ENCODE measurements at regions not wholly inside any gene's neighbourhood (a gene's known extent, or its start where the extent isn't known, plus 50 kb on each side); places are given as distances from the start of the nearest gene placed in this dataset.
A peak's percentile ranks its signal among the peaks of the same experiment; 100 is the strongest.

- DNase-seq (ENCODE audit: low spot score) (no peak), ATAC-seq (peak; percentile 69)
Observed at GRCh38 chr11:109853156-109853776, 239.9 kb upstream of the ZC3H12C start.

GRCh38 chr11:109854731-109855130 is 238.5 kb upstream of the ZC3H12C start:
- ATAC-seq (no peak), DNase-seq (ENCODE audit: low spot score) (no peak)

GRCh38 chr11:109856928-109857327 is 236.3 kb upstream of the ZC3H12C start:
- DNase-seq (ENCODE audit: low spot score) (no peak), ATAC-seq (no peak)

- no peak for ATAC-seq
- no peak for DNase-seq (ENCODE audit: low spot score)
Observed at GRCh38 chr11:109857637-109858036, 235.6 kb upstream of the ZC3H12C start.

GRCh38 chr11:109858152-109858551 is 235.0 kb upstream of the ZC3H12C start:
- no peak for ATAC-seq
- no peak for DNase-seq (ENCODE audit: low spot score)

GRCh38 chr11:109859045-109859724 is 234.0 kb upstream of the ZC3H12C start:
- ATAC-seq, result no peak

GRCh38 chr11:109862835-109863234 is 230.4 kb upstream of the ZC3H12C start:
- DNase-seq (ENCODE audit: low spot score) (no peak), ATAC-seq (no peak)

More at GRCh38 chr11:109859045-109859724, 234.0 kb upstream of the ZC3H12C start:
- no peak for DNase-seq (ENCODE audit: low spot score)

- DNase-seq (ENCODE audit: low spot score) (no peak), ATAC-seq (no peak)
Observed at GRCh38 chr11:109864151-109864661, 229.0 kb upstream of the ZC3H12C start.

- ATAC-seq (no peak), DNase-seq (ENCODE audit: low spot score) (no peak)
Observed at GRCh38 chr11:109864834-109865547, 228.2 kb upstream of the ZC3H12C start.

- peak; percentile 58 for ATAC-seq
- DNase-seq (ENCODE audit: low spot score), result no peak
Observed at GRCh38 chr11:109865548-109866186, 227.5 kb upstream of the ZC3H12C start.

- ATAC-seq (no peak), DNase-seq (ENCODE audit: low spot score) (no peak)
Observed at GRCh38 chr11:109867784-109868183, 225.4 kb upstream of the ZC3H12C start.

- DNase-seq (ENCODE audit: low spot score) (no peak), ATAC-seq (no peak)
Observed at GRCh38 chr11:109869536-109869935, 223.7 kb upstream of the ZC3H12C start.

- no peak for DNase-seq (ENCODE audit: low spot score)
- no peak for ATAC-seq
Observed at GRCh38 chr11:109870297-109870696, 222.9 kb upstream of the ZC3H12C start.

- peak; percentile 99 for ATAC-seq
- DNase-seq (ENCODE audit: low spot score), result peak; percentile 68
Observed at GRCh38 chr11:109877043-109877442, 216.1 kb upstream of the ZC3H12C start.

GRCh38 chr11:109884501-109884900 is 208.7 kb upstream of the ZC3H12C start:
- ATAC-seq (no peak), DNase-seq (ENCODE audit: low spot score) (no peak)

GRCh38 chr11:109885006-109885405 is 208.2 kb upstream of the ZC3H12C start:
- DNase-seq (ENCODE audit: low spot score), result no peak
- no peak for ATAC-seq

GRCh38 chr11:109892321-109892794 is 200.8 kb upstream of the ZC3H12C start:
- DNase-seq (ENCODE audit: low spot score), result no peak

GRCh38 chr11:109894242-109894641 is 198.9 kb upstream of the ZC3H12C start:
- DNase-seq (ENCODE audit: low spot score) (no peak), ATAC-seq (no peak)

More at GRCh38 chr11:109892321-109892794, 200.8 kb upstream of the ZC3H12C start:
- no peak for ATAC-seq

- no peak for ATAC-seq
- no peak for DNase-seq (ENCODE audit: low spot score)
Observed at GRCh38 chr11:109898592-109898991, 194.6 kb upstream of the ZC3H12C start.

GRCh38 chr11:109902764-109903433 is 190.3 kb upstream of the ZC3H12C start:
- no peak for ATAC-seq
- DNase-seq (ENCODE audit: low spot score), result no peak

GRCh38 chr11:109911488-109911887 is 181.7 kb upstream of the ZC3H12C start:
- ATAC-seq (no peak), DNase-seq (ENCODE audit: low spot score) (no peak)
